ENCODE measurements at regions not wholly inside any gene's neighbourhood (a gene's known extent, or its start where the extent isn't known, plus 50 kb on each side); places are given as distances from the start of the nearest gene placed in this dataset.

DNA sequence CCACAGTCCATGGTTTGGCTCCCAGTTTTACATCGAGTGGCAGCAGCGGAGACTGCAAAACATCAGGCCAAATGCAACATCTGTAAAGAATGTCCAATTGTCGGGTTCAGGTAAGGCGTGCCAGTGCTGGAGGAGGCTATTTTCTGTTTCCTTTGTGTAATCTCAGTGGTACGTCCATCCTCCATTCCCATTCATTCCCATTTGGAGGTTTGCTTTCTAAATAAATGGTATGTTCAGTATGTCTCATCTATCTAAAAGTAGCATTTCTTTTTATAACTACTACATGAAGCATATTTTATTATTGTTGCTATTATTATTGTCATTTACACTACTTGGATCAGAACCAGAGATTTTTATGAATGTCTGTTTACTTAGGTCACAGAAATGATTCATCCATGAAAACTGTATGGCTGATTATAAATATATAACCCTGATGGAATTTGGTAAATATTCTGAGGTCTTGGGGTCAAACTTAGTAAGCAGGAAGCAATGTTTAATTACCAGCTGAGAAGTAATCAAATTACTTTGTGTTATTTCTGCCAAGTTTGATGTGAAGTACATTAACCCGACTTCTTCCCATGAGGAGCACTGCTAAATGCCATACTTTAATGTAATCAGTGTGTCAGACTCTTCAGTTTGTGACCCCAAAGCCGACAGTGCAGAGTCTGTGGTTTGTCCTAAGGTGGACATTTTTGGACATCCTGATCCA is 512.9 kb downstream of the UTRN start:
- H3K27ac ChIP-seq: no peak overlapping the region
- TF ChIP-seq ZFX (IDR thresholded peaks at IDR 0.05): no peak
- TF ChIP-seq, protein P1, sequence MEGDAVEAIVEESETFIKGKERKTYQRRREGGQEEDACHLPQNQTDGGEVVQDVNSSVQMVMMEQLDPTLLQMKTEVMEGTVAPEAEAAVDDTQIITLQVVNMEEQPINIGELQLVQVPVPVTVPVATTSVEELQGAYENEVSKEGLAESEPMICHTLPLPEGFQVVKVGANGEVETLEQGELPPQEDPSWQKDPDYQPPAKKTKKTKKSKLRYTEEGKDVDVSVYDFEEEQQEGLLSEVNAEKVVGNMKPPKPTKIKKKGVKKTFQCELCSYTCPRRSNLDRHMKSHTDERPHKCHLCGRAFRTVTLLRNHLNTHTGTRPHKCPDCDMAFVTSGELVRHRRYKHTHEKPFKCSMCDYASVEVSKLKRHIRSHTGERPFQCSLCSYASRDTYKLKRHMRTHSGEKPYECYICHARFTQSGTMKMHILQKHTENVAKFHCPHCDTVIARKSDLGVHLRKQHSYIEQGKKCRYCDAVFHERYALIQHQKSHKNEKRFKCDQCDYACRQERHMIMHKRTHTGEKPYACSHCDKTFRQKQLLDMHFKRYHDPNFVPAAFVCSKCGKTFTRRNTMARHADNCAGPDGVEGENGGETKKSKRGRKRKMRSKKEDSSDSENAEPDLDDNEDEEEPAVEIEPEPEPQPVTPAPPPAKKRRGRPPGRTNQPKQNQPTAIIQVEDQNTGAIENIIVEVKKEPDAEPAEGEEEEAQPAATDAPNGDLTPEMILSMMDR (conservative IDR thresholded peaks at IDR 0.05): no peak

DNA sequence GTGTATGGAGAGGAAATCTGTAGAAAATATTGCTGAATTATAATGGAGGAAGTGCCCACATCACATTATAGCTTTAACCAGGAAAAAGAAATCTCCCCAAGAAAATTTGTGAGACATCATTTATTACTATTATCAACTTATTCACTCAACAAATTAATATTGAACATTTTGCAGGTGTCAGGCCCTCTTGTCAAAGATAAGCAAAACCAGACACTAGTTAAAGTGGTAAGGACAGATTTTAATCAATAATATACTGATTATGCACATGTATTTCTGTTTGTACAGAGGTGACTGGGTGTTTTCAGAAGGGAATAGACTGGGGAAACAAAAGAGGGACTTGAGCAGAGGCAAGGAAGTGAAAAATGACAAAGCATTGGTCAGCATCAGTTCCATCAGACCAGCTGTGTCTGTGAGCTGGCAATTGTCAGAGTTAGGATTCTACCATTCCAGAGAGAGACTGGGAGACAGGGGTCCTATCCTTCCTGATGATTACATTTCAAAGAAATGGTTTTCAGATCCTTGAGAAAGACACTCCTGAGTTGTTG is 519.2 kb downstream of the UTRN start:
- TF ChIP-seq, protein P1 (conservative IDR thresholded peaks at IDR 0.05): no peak
- TF ChIP-seq ZFX (IDR thresholded peaks at IDR 0.05): no peak

DNA sequence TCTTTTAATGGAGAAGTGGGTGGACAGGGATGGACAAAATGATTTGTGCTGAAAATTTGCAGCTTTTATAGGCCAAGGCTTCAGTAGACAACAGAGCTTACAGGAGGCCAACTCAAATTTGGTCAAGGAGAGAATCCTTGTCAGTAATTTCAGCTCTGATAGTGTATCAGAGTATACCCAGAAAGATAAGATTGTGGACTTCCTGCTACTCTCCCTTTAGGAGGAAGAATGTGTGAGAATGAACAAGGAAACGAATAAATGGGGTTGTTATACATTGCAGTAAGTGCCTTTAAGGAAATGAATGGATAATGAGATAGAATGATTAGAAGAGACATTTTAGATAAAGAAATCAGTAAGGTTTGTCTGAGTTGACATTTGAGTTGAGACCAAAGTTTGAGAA is 519.9 kb downstream of the UTRN start:
- TF ChIP-seq, protein P1 (conservative IDR thresholded peaks at IDR 0.05): no peak
- TF ChIP-seq ZFX (IDR thresholded peaks at IDR 0.05): no peak
- no peak overlapping the region for H3K27ac ChIP-seq

More for the DNA sequence above, 519.2 kb downstream of the UTRN start:
- no peak overlapping the region for H3K27ac ChIP-seq

DNA sequence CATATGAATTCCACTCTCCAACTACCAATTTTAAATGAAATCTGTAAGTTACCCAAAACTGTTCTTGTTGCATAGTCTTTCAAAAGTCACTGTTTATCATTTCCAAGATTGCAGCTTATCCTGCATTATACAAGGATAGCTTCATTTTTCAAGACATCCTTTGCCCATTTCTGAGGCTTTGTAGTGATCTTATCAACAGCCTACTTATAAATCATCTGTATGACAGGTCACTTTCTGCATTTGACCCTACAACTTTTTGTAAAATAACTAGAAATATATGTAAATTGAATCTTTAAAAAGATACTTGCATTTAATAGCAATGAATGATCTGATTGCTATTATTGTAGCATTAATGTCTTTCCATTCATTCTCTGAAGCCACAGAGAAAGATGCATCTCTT is 521.1 kb downstream of the UTRN start:
- no peak overlapping the region for H3K27ac ChIP-seq
- TF ChIP-seq ZFX (IDR thresholded peaks at IDR 0.05): no peak
- TF ChIP-seq, protein P1 (conservative IDR thresholded peaks at IDR 0.05): no peak

DNA sequence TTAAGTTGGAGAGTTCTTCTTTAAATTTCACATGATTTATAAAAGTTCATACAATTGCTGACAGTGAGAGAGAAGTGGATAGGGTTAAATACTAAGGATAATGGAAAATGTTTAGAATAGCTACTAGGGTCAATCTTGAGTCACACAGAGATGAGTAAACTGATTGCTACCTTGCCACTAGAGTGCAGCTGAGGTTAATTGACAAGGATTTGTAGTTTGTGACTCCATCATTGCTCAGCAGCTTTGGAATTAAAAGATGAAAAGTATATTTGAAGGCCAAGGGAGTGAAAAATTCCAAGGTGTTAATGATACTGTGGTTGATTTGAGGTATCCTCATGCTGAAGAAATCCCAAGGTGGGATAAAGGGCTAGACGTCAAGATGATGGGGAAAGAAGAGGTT is 524.0 kb downstream of the UTRN start:
- TF ChIP-seq ZFX (IDR thresholded peaks at IDR 0.05): no peak
- TF ChIP-seq, protein P1 (conservative IDR thresholded peaks at IDR 0.05): no peak
- H3K27ac ChIP-seq: no peak overlapping the region

DNA sequence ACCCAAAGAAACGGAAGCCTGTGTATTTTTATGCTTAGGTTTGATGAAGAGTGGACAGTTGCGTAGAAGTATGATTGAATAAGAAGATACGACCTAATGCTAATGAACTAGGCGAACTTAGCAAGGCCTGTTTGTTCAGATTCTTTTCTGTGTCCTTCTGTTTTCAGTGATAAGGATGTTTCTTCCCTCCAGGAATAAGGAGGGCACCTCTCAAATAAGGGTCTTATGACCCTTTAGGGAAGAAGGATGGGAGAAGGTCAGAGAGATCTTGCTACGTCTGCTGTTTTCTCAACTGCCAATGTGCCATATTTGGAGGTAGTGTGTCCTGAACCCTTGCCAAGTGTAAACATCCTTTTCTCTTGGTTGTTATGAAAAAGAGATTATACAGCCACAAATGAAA is 524.8 kb downstream of the UTRN start:
- TF ChIP-seq ZFX (IDR thresholded peaks at IDR 0.05): no peak
- TF ChIP-seq, protein P1 (conservative IDR thresholded peaks at IDR 0.05): no peak

DNA sequence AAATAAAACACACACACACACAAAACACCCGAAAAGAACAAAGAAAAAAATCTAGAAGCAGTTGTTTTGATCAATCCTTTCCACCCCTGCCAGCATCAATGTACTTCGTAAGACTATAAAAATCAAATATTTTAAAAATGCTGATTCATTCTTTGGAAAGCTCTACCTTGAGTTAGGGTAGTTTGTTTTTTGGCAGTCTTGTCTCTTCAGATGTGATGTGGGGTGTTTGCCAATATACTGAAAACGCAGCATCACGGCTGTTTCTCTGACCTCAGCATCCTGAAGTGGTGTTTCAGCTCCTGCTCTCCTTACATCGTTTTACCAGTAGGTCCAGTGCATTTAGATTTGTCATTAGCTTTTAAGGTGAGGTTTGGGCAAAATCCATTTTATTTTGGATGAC is 526.0 kb downstream of the UTRN start:
- H3K27ac ChIP-seq: no peak overlapping the region
- TF ChIP-seq, protein P1 (conservative IDR thresholded peaks at IDR 0.05): no peak
- TF ChIP-seq ZFX (IDR thresholded peaks at IDR 0.05): no peak

More for the DNA sequence above, 524.8 kb downstream of the UTRN start:
- H3K27ac ChIP-seq: no peak overlapping the region

Data from C4-2B (cell line).